CD4-positive, CD25-positive, alpha-beta regulatory T cell (primary cell): ENCODE measurements at regions not wholly inside any gene's neighbourhood (a gene's known extent, or its start where the extent isn't known, plus 50 kb on each side); places are given as distances from the start of the nearest gene placed in this dataset.

Experiments used
- ATAC-seq, 2 donors: fragments of 150-1000 bp; cut with Tn5 transposase; one replicate each; pipeline ENCODE4 v1.10.0; 2021; ENCODE audit warnings: low read depth in 2 of 2, moderate number of reproducible peaks in 2 of 2, moderate library complexity in 1 of 2
- DNase-seq, 3 donors: peaks; one replicate each; pipeline versions ENCODE4 v3.0.0 to v3.0.0-alpha.2; 2012 to 2022; ENCODE audit warnings: mixed read lengths in 1 of 3
- H3K27ac ChIP-seq: one replicate; pipeline ENCODE4 v1.7.0; 2013; ENCODE audit warnings: mild to moderate bottlenecking, low read length; ENCODE audit not compliant: insufficient read depth, poor library complexity, severe bottlenecking
- H3K27me3 ChIP-seq: one replicate; pipeline ENCODE4 v1.7.0; 2013; ENCODE audit warnings: low read length; ENCODE audit not compliant: control insufficient read depth, insufficient read depth
- H3K36me3 ChIP-seq: one replicate; pipeline ENCODE4 v1.7.0; 2013; ENCODE audit warnings: mild to moderate bottlenecking, low read length, moderate library complexity; ENCODE audit not compliant: control insufficient read depth, insufficient read depth
- H3K4me1 ChIP-seq: 2 replicates; pipeline ENCODE4 v1.7.0; 2013; ENCODE audit warnings: mild to moderate bottlenecking, low read length; ENCODE audit not compliant: insufficient read depth, control insufficient read depth, poor library complexity, severe bottlenecking
- H3K4me3 ChIP-seq: one replicate; pipeline ENCODE4 v1.7.0; 2013; ENCODE audit warnings: low read depth, mild to moderate bottlenecking, low read length, moderate library complexity
- H3K9me3 ChIP-seq, 2 experiments: 1 replicate in 1 of 2; 2 replicates in 1 of 2; pipeline ENCODE4 v1.7.0; 2013; ENCODE audit warnings: low read length in 2 of 2, mild to moderate bottlenecking in 1 of 2, moderate library complexity in 1 of 2; ENCODE audit not compliant: control insufficient read depth in 2 of 2
- H3K27ac Mint-ChIP-seq, 3 donors: one replicate each; pipeline ENCODE4 v1.8.0; 2020 to 2022; ENCODE audit warnings: mild to moderate bottlenecking in 3 of 3, mixed read lengths in 3 of 3, moderate library complexity in 2 of 3
- H3K27me3 Mint-ChIP-seq: one replicate; pipeline ENCODE4 v1.8.0; 2022; ENCODE audit warnings: mild to moderate bottlenecking, mixed read lengths
- H3K36me3 Mint-ChIP-seq: one replicate; pipeline ENCODE4 v1.8.0; 2020; ENCODE audit warnings: mixed read lengths
- H3K4me1 Mint-ChIP-seq, 4 donors: one replicate each; pipeline ENCODE4 v1.8.0; 2020 to 2022; ENCODE audit warnings: mixed read lengths in 4 of 4, mild to moderate bottlenecking in 1 of 4
- H3K4me3 Mint-ChIP-seq, 4 donors: one replicate each; pipeline ENCODE4 v1.8.0; 2020 to 2022; ENCODE audit warnings: mild to moderate bottlenecking in 4 of 4, mixed read lengths in 4 of 4, moderate library complexity in 3 of 4
- H3K9me3 Mint-ChIP-seq, 7 donors: one replicate each; pipeline ENCODE4 v1.8.0; 2020 to 2022; ENCODE audit warnings: mixed read lengths in 7 of 7, mild to moderate bottlenecking in 3 of 7, moderate library complexity in 2 of 7

DNA sequence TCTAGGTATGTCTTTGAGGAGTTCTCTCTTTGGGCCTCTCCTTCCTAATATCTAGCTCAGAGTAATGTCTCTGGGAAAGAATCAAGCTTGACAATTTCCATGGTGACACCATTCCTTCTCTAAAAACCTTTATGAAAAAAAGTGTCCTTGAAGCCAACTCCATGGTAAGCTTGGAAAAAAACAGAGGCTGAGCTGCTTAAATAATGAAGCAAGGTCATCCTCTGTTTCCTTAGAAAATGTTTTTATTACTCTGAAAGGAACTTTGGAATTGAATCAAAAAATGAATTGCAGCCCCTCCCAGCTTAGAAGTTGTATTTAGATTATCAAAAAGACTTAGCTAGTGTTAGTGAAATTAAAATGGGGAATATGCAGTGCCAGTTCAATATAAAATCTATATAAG, 166.1 kb upstream of the KITLG start:
- ATAC-seq (no peak), DNase-seq (no peak)
- Histone ChIP-seq H3K9me3 (no peaks in the 10 kb centered on the region), H3K4me3 (no peak overlapping the region), H3K27me3 (no peaks in the 10 kb centered on the region), H3K4me1 (no peaks in the 10 kb centered on the region), H3K36me3 (no peaks in the 10 kb centered on the region), H3K27ac (no peak overlapping the region)
- no peaks in the 10 kb centered on the region for H3K27me3 Mint-ChIP-seq
- no peak overlapping the region for H3K27ac Mint-ChIP-seq
- peaks cover 0 to 3% (median 0%) of the 10 kb centered on the region in 7 donors for H3K9me3 Mint-ChIP-seq
- no peak overlapping the region for H3K4me3 Mint-ChIP-seq
- no peaks in the 10 kb centered on the region for H3K4me1 Mint-ChIP-seq
- H3K36me3 Mint-ChIP-seq, result no peaks in the 10 kb centered on the region

DNA sequence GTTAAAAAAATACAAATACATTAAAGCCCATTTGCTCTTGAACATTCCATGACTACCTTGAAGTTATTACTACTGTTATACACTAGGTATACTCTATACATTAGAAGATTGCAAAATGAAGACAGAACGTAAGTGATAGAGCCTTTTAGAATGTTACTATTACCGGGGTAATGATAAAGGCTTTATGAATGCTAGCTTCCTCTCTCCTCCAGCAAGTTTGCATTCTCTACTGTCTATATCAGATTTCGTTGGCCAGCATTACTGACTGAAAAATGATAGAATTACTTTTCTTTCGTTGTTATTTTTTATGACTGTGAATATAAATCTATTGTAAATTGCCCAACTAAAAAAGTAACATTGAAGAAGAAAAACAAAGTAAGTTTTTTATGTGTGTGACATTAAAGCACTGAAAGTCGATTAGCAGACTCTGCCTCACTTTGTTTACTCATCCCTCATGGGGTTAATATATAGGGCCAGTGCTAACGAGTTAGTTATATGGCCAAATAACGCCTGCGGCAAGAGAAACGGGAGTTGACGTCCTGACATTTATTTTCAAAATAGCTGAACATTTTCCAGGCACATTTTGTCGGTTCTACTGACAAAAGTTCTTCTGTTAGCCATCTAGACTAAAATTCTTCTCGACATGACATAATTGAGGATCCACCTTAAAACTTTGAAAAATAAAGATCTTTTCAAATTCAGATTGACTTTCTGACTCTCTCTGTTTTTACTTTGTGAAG, 163.8 kb upstream of the KITLG start:
- Histone ChIP-seq H3K27ac (no peak overlapping the region), H3K4me3 (no peak overlapping the region), H3K27me3 (no peaks in the 10 kb centered on the region), H3K4me1 (no peaks in the 10 kb centered on the region), H3K36me3 (no peaks in the 10 kb centered on the region), H3K9me3 (no peaks in the 10 kb centered on the region)
- DNase-seq (no peak), ATAC-seq (no peak)
- no peaks in the 10 kb centered on the region for H3K4me1 Mint-ChIP-seq
- H3K36me3 Mint-ChIP-seq, result no peaks in the 10 kb centered on the region
- H3K27me3 Mint-ChIP-seq, result no peaks in the 10 kb centered on the region
- H3K9me3 Mint-ChIP-seq, result peaks cover 0 to 2% (median 0%) of the 10 kb centered on the region in 7 donors
- no peak overlapping the region for H3K4me3 Mint-ChIP-seq
- no peak overlapping the region for H3K27ac Mint-ChIP-seq

- H3K9me3 Mint-ChIP-seq, result peaks cover 0 to 2% (median 1%) of the 10 kb centered on the region in 7 donors
- H3K27ac Mint-ChIP-seq, result no peak overlapping the region
- no peak overlapping the region for H3K4me3 Mint-ChIP-seq
- H3K27me3 Mint-ChIP-seq, result no peaks in the 10 kb centered on the region
- ATAC-seq, result no peak
- no peaks in the 10 kb centered on the region for H3K4me1 ChIP-seq
- no peak for DNase-seq
- H3K4me1 Mint-ChIP-seq, result no peaks in the 10 kb centered on the region
- H3K9me3 ChIP-seq, result no peaks in the 10 kb centered on the region
- H3K36me3 ChIP-seq, result no peaks in the 10 kb centered on the region
- H3K27ac ChIP-seq, result no peak overlapping the region
- H3K4me3 ChIP-seq, result no peak overlapping the region
- no peaks in the 10 kb centered on the region for H3K36me3 Mint-ChIP-seq
- no peaks in the 10 kb centered on the region for H3K27me3 ChIP-seq
Observed at GRCh38 chr12:88737838-88738472, 157.7 kb upstream of the KITLG start.

DNA sequence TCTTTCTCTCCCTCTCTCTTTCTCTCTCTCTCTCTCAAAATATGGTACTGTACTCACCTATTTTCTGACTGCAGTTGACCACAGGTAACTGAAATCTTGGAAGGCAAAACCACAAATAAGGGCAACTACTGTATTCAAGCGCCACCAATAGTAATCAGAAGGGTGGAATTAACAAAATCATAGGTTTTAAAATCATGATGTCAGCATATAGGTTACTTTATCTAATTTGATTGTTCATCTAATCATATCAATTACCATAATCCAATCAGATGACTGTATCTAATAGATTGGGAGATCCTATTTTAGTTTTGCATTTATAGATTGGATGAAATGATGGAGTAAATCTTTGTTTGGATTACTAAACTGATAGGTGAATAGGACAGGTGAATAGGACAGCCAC, 155.8 kb upstream of the KITLG start:
- Mint-ChIP-seq H3K9me3 (peaks cover 0 to 2% (median 1%) of the 10 kb centered on the region in 7 donors), H3K4me3 (no peak overlapping the region), H3K27me3 (peaks cover 4% of the 10 kb centered on the region), H3K27ac (no peak overlapping the region), H3K36me3 (no peaks in the 10 kb centered on the region), H3K4me1 (no peaks in the 10 kb centered on the region)
- no peak overlapping the region for H3K4me3 ChIP-seq
- ATAC-seq (no peak), DNase-seq (no peak)
- no peaks in the 10 kb centered on the region for H3K27me3 ChIP-seq
- H3K27ac ChIP-seq, result no peak overlapping the region
- H3K4me1 ChIP-seq, result no peaks in the 10 kb centered on the region
- no peaks in the 10 kb centered on the region for H3K36me3 ChIP-seq
- H3K9me3 ChIP-seq, result no peaks in the 10 kb centered on the region

- DNase-seq (no peak), ATAC-seq (no peak)
- peaks cover 4% of the 10 kb centered on the region for H3K27me3 Mint-ChIP-seq
- H3K36me3 Mint-ChIP-seq, result no peaks in the 10 kb centered on the region
- no peaks in the 10 kb centered on the region for H3K27me3 ChIP-seq
- no peaks in the 10 kb centered on the region for H3K36me3 ChIP-seq
- H3K9me3 Mint-ChIP-seq, result peaks cover 0 to 2% (median 0%) of the 10 kb centered on the region in 7 donors
- no peak overlapping the region for H3K4me3 ChIP-seq
- no peaks in the 10 kb centered on the region for H3K4me1 ChIP-seq
- H3K27ac ChIP-seq, result no peak overlapping the region
- no peaks in the 10 kb centered on the region for H3K9me3 ChIP-seq
- no peak overlapping the region for H3K4me3 Mint-ChIP-seq
- no peak overlapping the region for H3K27ac Mint-ChIP-seq
- H3K4me1 Mint-ChIP-seq, result no peaks in the 10 kb centered on the region
Observed at GRCh38 chr12:88733008-88733407, 152.7 kb upstream of the KITLG start.

DNA sequence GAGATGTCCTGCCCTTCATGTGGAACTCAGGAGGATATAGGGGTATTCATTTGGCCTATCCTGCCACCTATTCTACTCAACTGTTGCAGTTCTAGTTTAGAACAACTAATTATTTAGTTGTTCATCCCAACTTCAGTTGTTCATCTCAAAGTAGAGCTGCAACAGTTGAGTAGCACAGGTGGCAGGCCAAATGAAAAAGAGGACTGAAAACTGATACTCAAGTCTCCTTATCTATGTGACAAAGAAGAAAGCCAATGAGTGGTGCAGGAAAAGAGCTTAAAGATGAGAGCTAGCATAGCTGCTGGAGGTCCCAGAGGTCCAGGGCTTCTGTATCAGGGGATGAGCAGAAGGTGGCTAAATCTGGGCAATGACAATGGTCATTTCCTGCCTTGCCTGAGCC, 148.9 kb upstream of the KITLG start:
- ATAC-seq (no peak), DNase-seq (no peak)
- Histone ChIP-seq H3K4me3 (no peak overlapping the region), H3K9me3 (no peaks in the 10 kb centered on the region), H3K27me3 (no peaks in the 10 kb centered on the region), H3K36me3 (no peaks in the 10 kb centered on the region), H3K27ac (no peak overlapping the region), H3K4me1 (no peaks in the 10 kb centered on the region)
- Mint-ChIP-seq H3K27me3 (peaks cover 4% of the 10 kb centered on the region), H3K4me3 (no peak overlapping the region), H3K9me3 (peaks cover 0 to 2% (median 0%) of the 10 kb centered on the region in 7 donors), H3K4me1 (no peaks in the 10 kb centered on the region), H3K27ac (no peak overlapping the region), H3K36me3 (no peaks in the 10 kb centered on the region)

GRCh38 chr12:88726806-88727720, 146.8 kb upstream of the KITLG start:
- ATAC-seq (no peak), DNase-seq (no peak)
- Mint-ChIP-seq H3K4me1 (no peaks in the 10 kb centered on the region), H3K27me3 (no peaks in the 10 kb centered on the region), H3K4me3 (no peak overlapping the region), H3K9me3 (peaks cover 0 to 5% (median 0%) of the 10 kb centered on the region in 7 donors), H3K36me3 (no peaks in the 10 kb centered on the region), H3K27ac (no peak overlapping the region)
- Histone ChIP-seq H3K4me3 (no peak overlapping the region), H3K27ac (no peak overlapping the region), H3K27me3 (no peaks in the 10 kb centered on the region), H3K4me1 (no peaks in the 10 kb centered on the region), H3K36me3 (no peaks in the 10 kb centered on the region), H3K9me3 (no peaks in the 10 kb centered on the region)
